Activated B cell treated with CpG ODN at 0.5 μM for 24 hours (primary cell): ENCODE measurements at regions not wholly inside any gene's neighbourhood (a gene's known extent, or its start where the extent isn't known, plus 50 kb on each side); places are given as distances from the start of the nearest gene placed in this dataset.

Source experiments
- ATAC-seq: fragments of 200-7000 bp; cut with Tn5 transposase; one replicate; pipeline ENCODE4 v1.10.0; 2021; ENCODE audit warnings: low read depth, mild to moderate bottlenecking, moderate library complexity
- CTCF ChIA-PET: fragments of 350-600 bp; sonication (Branson Sonifier 250); formaldehyde crosslinking; loops from one replicate; lab custom pipeline; 2021; ENCODE audit warnings: antibody characterized with exemption; lab: Charles Lee
- POLR2A ChIA-PET: fragments of 350-600 bp; sonication (Branson Sonifier 250); formaldehyde crosslinking; loops from one replicate; lab custom pipeline; 2021; ENCODE audit warnings: antibody characterized with exemption; lab: Charles Lee
- DNase-seq: peaks from one replicate; pipeline ENCODE4 v3.0.0; 2022
- H3K27ac Mint-ChIP-seq: one replicate; pipeline ENCODE4 v1.8.0; 2020; ENCODE audit warnings: mixed read lengths
- H3K27me3 Mint-ChIP-seq: one replicate; pipeline ENCODE4 v1.8.0; 2021; ENCODE audit warnings: mixed read lengths
- H3K36me3 Mint-ChIP-seq: one replicate; pipeline ENCODE4 v1.8.0; 2021; ENCODE audit warnings: low read depth, mixed read lengths
- H3K4me1 Mint-ChIP-seq: one replicate; pipeline ENCODE4 v1.8.0; 2021; ENCODE audit warnings: mixed read lengths
- H3K4me3 Mint-ChIP-seq: one replicate; pipeline ENCODE4 v1.8.0; 2020; ENCODE audit warnings: mild to moderate bottlenecking, mixed read lengths
- H3K9me3 Mint-ChIP-seq: one replicate; pipeline ENCODE4 v1.8.0; 2020; ENCODE audit warnings: mixed read lengths
- CTCF ChIP-seq: fragments of 200-600 bp; IDR thresholded peaks from one replicate; pipeline ENCODE4 v1.8.0; 2022; ENCODE audit warnings: antibody characterized with exemption, mild to moderate bottlenecking
- intact Hi-C: fragments of 100-400 bp; cut with micrococcal nuclease; formaldehyde crosslinking; loops from one replicate; pipeline ENCODE4 v1.15.1; 2024

GRCh38 chr14:53796734-53797133 lies 159.9 kb downstream of the BMP4 start:
- Mint-ChIP-seq H3K27me3 (peaks cover 3% of the 10 kb centered on the region), H3K4me1 (no peaks in the 10 kb centered on the region), H3K9me3 (no peaks in the 10 kb centered on the region), H3K27ac (no peak overlapping the region), H3K36me3 (no peaks in the 10 kb centered on the region), H3K4me3 (no peak overlapping the region)
- ChIA-PET CTCF (no interaction called here), POLR2A (no interaction called here)
- ATAC-seq (no peak), DNase-seq (no peak)
- TF ChIP-seq CTCF = no peak
- intact Hi-C loops = no loop called here

GRCh38 chr14:53793790-53794505 lies 162.7 kb downstream of the BMP4 start:
- Mint-ChIP-seq H3K4me1 (no peaks in the 10 kb centered on the region), H3K36me3 (no peaks in the 10 kb centered on the region), H3K4me3 (no peak overlapping the region), H3K27me3 (no peaks in the 10 kb centered on the region), H3K9me3 (no peaks in the 10 kb centered on the region), H3K27ac (no peak overlapping the region)
- CTCF ChIA-PET = no interaction called here
- TF ChIP-seq CTCF = no peak
- ATAC-seq (no peak), DNase-seq (no peak)
- POLR2A ChIA-PET = no interaction called here
- intact Hi-C loops = no loop called here

GRCh38 chr14:53792909-53793308 lies 163.7 kb downstream of the BMP4 start:
- Mint-ChIP-seq H3K9me3 (no peaks in the 10 kb centered on the region), H3K4me3 (no peak overlapping the region), H3K36me3 (no peaks in the 10 kb centered on the region), H3K27me3 (no peaks in the 10 kb centered on the region), H3K27ac (no peak overlapping the region), H3K4me1 (no peaks in the 10 kb centered on the region)
- TF ChIP-seq CTCF = no peak
- ATAC-seq (no peak), DNase-seq (no peak)
- ChIA-PET CTCF (no interaction called here), POLR2A (no interaction called here)
- intact Hi-C loops = no loop called here

- DNase-seq = no peak
- H3K27ac Mint-ChIP-seq = no peak overlapping the region
- no peaks in the 10 kb centered on the region for H3K36me3 Mint-ChIP-seq
- POLR2A ChIA-PET = interaction anchor here (0.8 kb wide), 1 partner anchor 259 kb away, joined by 3 read pairs; no protein-coding TSS in a partner anchor
- H3K4me1 Mint-ChIP-seq = no peaks in the 10 kb centered on the region
- H3K27me3 Mint-ChIP-seq = no peaks in the 10 kb centered on the region
- H3K9me3 Mint-ChIP-seq = no peaks in the 10 kb centered on the region
- intact Hi-C loops = no loop called here
- no peak overlapping the region for H3K4me3 Mint-ChIP-seq
- CTCF ChIA-PET = no interaction called here
- ATAC-seq = no peak
- no peak for TF ChIP-seq CTCF
These were observed 165.7 kb downstream of the BMP4 start for GRCh38 chr14:53790731-53791500.

GRCh38 chr14:53788566-53788965 lies 168.1 kb downstream of the BMP4 start:
- no peak overlapping the region for H3K27ac Mint-ChIP-seq
- H3K36me3 Mint-ChIP-seq = no peaks in the 10 kb centered on the region
- ChIA-PET CTCF (no interaction called here), POLR2A (no interaction called here)
- peaks cover 5% of the 10 kb centered on the region for H3K9me3 Mint-ChIP-seq
- DNase-seq (no peak), ATAC-seq (no peak)
- no peak for TF ChIP-seq CTCF
- intact Hi-C loops = no loop called here
- no peak overlapping the region for H3K4me3 Mint-ChIP-seq
- no peaks in the 10 kb centered on the region for H3K27me3 Mint-ChIP-seq
- H3K4me1 Mint-ChIP-seq = no peaks in the 10 kb centered on the region
